Testis (tissue), 2 donors: ENCODE measurements at regions not wholly inside any gene's neighbourhood (a gene's known extent, or its start where the extent isn't known, plus 50 kb on each side); places are given as distances from the start of the nearest gene placed in this dataset.

Source experiments
- CTCF ChIP-seq, 3 experiments: fragments of 450-650 bp in 2 of 3; fragments of 200-600 bp in 1 of 3; sonication (generic) in 1 of 3; IDR thresholded peaks; one replicate each; pipeline ENCODE4 v1.5.1; 2016 to 2019; ENCODE audit warnings: antibody characterized with exemption in 3 of 3, mild to moderate bottlenecking in 2 of 3, moderate library complexity in 1 of 3
- POLR2A ChIP-seq: fragments of 450-650 bp; IDR thresholded peaks from one replicate; pipeline ENCODE4 v1.6.1; 2017; ENCODE audit warnings: antibody characterized with exemption, mild to moderate bottlenecking, moderate library complexity

DNA sequence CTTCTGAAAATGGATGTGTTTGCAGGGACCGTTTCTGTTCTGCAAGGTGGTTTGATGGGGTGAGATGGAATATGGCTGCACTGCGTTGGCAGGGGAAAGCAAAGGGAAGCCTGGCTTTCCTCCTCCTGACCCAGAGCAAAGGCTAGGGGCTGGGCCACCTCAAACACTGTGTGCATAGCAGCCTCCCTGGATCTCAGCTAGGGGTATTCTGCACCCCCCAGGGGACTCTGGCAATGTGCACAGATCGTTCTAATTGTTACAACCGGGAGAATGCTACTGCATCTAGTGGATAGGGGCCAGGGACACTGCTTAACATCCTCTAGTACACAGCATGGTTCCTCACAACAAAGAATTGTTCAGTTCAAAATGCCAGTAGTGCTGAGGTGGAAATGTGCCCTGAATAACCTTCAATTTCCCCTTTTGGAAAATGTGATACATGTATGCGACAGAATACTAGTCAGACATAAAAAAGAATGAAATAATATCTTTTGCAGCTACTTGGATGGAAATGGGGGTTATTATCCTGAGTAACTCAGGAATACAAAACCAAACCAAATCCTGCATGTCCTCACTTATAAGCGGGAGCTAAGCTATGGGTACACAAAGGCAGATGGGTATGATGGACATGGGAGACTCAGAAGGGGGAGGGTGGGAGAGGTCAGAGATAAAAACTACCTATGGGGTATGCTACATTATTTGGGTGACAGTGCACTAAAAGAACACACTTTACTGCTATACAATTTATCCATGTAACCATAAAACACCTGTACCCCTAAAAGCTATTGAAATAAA is 671.2 kb downstream of the UQCRFS1 start:
- TF ChIP-seq POLR2A (no peak), CTCF (IDR thresholded peaks at IDR 0.05) (no peak)
